ENCODE measurements at regions not wholly inside any gene's neighbourhood (a gene's known extent, or its start where the extent isn't known, plus 50 kb on each side); places are given as distances from the start of the nearest gene placed in this dataset.

- no peak for DNase-seq
Measured at GRCh38 chr16:85429776-85430522, 183.2 kb upstream of the GSE1 start.

GRCh38 chr16:85430523-85431421 is 182.3 kb upstream of the GSE1 start:
- no peak for DNase-seq

- DNase-seq, result no peak
Measured at GRCh38 chr16:85431431-85432124, 181.5 kb upstream of the GSE1 start.

GRCh38 chr16:85432606-85433005 is 180.5 kb upstream of the GSE1 start:
- DNase-seq, result no peak

GRCh38 chr16:85433477-85433876 is 179.6 kb upstream of the GSE1 start:
- no peak for DNase-seq

GRCh38 chr16:85435286-85435685 is 177.8 kb upstream of the GSE1 start:
- DNase-seq, result no peak

- no peak for DNase-seq
Measured at GRCh38 chr16:85435700-85436099, 177.4 kb upstream of the GSE1 start.

- DNase-seq, result no peak
Measured at GRCh38 chr16:85436207-85436606, 176.9 kb upstream of the GSE1 start.

- DNase-seq, result no peak
Measured at GRCh38 chr16:85436636-85437165, 176.4 kb upstream of the GSE1 start.

- no peak for DNase-seq
Measured at GRCh38 chr16:85437166-85438052, 175.7 kb upstream of the GSE1 start.

GRCh38 chr16:85438981-85439685 is 174.0 kb upstream of the GSE1 start:
- DNase-seq, result no peak

GRCh38 chr16:85440744-85441143 is 172.4 kb upstream of the GSE1 start:
- DNase-seq, result no peak

- DNase-seq, result no peak
Measured at GRCh38 chr16:85441189-85441889, 171.8 kb upstream of the GSE1 start.

GRCh38 chr16:85441890-85442670 is 171.0 kb upstream of the GSE1 start:
- DNase-seq, result no peak

GRCh38 chr16:85443116-85443515 is 170.0 kb upstream of the GSE1 start:
- DNase-seq, result no peak

- no peak for DNase-seq
Measured at GRCh38 chr16:85443531-85443930, 169.6 kb upstream of the GSE1 start.

GRCh38 chr16:85445064-85445778 is 167.9 kb upstream of the GSE1 start:
- no peak for DNase-seq

GRCh38 chr16:85445779-85446222 is 167.3 kb upstream of the GSE1 start:
- no peak for DNase-seq
